ENCODE measurements at regions not wholly inside any gene's neighbourhood (a gene's known extent, or its start where the extent isn't known, plus 50 kb on each side); places are given as distances from the start of the nearest gene placed in this dataset.

DNA sequence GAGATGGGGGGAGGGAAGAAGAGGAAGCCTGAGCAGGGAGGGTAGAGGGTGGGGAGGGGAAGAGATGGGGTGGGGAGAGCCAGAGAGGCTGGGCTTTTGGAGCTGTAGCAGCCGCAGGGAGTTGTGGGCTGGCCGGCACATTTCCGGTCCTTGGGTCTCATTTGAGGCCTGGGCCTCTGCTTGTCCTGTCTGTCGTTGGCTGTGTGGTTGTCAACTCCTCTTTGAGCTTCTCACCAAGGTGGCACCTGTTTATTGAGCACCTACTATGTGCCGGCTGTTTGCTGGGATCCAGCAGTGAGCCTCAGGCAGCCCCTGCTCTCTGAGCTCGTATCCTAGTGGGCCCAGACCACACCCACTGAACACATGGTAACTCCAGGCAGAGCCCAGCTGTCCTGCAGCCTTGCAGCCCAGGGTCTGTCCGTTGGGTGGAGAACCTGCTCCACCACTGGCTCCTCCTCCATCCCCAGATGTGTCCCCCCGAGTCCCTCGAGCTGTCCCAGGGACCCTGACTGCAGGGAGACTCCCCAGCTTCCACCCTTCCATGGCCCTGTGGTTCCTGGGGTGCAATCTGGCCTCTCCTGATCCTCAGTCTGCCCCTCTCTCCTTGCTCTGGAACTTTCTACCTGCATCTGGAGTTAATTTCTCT is 164.9 kb downstream of the IRF8 start:
- DNase-seq = no peak

DNA sequence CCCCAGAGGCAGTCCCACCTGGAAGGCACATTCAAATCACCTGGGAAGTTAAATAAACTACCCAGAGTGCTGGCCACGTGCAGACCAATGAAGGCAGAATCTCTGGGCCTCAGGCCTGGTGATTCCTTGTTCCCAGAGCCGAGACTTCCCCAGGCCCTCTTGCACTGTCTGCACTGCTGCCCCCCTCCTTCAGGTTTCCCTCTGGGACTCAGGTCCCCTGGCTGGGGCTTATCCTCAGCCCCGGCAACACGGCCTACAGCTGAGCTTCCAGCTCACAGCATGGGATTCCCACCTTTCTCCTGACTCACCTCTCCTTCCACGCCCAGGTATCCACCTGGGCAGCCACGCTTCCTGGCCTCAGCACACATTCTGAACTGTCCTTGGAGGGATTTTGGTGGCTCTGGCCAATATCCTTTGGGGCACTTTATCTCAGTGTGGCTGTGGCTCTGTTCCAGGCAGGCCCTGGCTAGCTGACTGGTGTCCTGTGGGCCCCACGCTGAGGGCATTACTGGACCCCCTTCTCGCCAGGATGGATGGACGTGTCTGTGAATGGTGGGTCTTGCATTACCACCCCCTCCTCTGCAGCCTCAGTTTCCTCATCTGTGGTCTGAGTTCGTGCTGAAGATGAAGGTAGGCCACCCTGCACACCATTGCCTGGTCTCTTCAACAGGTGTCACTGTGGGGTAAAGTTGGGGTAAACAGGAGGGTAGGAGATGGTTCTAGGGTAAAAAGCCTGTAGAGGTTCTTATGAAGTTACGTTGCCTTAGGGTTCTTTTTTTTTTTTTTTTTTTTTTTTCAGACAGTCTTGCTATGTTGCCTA is 165.7 kb downstream of the IRF8 start:
- no peak for DNase-seq

DNA sequence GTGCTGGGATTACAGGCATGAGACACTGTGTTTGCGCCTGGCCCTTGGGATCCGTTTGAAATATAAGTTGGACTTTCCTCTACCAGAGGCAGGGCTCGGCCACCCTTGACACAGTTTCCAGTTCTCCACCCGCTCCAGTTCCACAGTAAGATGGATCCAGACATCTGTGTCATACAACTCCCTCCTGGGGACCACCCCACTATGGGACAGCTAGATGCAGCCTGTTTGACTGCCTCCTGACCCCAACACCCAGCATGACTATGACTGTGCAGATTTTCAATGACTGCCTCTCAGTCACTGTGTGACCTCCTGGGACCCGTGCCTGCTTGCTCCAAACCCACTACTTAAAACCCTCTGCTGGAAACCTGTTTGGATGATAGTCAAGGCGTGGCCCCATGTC is 166.7 kb downstream of the IRF8 start:
- DNase-seq = no peak

DNA sequence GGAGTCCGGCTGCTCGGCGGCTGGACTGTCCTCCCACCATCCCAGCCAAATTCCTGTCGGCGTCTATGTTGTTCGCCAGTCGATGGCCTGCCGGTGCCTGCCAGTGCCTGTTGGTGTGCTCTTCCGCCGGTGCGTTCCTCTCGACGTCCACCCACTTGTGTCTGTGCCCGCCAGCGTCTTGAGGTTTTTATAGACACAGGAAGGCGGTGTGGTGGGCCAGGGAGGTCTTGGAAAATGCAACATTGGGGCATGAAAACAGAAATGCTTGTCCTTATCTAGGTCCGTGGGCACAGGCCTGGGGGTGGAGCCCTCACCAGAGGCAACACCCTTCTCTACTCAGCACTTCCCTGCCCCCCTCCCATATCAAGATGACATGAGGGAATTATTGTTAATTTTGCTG is 167.8 kb downstream of the IRF8 start:
- DNase-seq = no peak

DNA sequence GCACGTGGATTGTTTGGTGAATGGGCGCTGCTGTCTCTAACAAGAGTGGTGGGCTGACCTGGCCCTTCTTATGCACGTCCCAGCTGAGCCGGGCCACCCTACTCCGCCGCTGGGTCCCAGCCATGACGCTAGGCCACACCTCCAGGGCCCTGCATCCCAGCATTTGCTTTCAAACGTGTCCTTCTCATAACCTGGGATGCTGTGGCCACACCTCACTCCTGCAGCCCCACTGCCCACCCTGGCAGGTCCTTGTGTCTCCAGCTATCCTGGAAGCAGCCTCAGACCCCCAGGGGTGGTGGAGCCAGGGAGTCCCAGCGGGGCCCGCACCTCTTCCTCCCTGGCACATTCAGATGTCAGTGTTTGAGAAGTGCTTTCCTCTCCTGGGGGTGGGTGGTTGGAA is 168.6 kb downstream of the IRF8 start:
- DNase-seq = no peak

DNA sequence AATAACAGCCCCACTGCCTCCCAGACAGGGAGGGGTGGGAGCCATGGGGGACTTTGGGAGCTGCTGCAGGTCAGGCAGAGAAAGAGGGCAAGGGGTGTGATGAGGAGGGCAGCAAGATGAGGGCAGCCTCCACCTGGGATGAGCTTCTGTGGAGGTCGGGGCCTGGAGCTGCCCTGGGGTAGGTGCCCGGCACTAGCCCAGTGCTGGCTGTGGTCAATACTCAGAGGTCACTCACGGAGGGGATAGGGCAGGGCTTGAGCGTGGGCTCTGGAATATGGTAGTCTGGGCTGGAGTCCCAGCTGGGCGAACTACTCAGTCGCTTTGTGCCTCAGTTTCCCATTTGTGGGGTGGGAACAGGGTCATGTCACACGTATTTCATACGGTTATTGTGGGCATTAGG is 169.0 kb downstream of the IRF8 start:
- DNase-seq = no peak

DNA sequence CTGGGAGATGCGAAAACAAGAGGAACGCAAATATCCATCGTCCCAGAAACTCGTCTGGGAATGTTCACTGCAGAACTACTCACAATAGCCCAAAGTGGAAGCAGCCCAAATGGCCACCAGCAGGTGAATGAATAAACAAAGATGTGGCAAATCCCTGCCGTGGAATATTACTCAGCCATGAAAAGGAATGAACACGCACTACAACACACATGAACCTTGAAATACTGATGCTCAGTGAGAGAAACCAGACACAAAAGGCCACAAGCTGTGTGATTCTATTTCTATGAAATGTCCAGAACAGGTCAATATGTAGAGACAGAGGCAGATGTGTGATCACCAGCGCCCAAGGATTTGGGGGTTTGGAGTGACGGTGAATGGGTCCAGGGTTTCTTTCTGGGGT is 169.8 kb downstream of the IRF8 start:
- no peak for DNase-seq

DNA sequence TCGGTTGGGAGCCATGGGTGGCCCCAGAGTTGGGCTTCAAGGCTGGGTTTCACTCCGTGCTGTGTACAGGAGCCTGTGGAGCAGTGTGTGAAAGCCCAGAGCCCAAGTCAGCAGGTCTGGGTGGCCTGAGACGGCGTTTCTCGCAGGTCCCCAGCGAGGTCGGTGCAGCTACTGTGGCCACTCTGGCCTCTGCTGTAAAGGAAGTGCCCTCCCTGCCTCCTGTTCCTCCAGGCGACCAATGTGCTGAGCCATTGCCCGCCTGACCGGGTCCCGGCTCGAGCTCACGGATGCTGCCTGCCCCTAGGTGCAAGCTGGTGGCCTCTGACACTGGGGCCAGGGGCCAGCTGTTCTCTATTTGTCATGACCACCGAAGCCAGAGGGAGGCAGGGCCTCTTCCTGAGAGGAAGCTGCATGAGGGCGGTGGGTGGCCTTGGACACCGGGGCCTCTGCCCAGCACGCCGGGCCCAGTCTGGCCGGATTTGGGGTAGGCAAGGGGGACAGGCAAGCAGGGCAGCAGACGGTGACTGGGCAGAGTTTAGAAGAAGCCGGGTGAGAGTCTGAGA is 170.9 kb downstream of the IRF8 start:
- no peak for DNase-seq

DNA sequence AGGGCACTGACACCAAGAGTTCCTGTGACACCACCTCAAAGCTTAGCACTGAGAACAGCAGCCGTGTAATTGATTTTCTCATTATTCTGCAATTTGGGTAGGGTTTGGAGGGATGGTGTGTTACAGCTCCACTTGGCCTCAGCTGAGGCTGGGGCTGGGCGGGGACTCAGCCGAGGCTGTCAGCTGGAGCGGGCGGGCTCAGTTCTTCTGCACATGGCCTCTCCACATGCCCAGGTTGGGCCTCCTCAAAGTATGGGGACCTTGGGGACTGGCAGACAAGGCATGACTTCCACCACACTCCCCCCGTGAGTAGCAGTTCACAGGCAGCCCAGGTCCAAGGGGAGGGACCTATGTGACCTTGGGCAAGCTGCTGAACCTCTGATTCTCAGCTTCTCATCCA is 171.5 kb downstream of the IRF8 start:
- DNase-seq = no peak

DNA sequence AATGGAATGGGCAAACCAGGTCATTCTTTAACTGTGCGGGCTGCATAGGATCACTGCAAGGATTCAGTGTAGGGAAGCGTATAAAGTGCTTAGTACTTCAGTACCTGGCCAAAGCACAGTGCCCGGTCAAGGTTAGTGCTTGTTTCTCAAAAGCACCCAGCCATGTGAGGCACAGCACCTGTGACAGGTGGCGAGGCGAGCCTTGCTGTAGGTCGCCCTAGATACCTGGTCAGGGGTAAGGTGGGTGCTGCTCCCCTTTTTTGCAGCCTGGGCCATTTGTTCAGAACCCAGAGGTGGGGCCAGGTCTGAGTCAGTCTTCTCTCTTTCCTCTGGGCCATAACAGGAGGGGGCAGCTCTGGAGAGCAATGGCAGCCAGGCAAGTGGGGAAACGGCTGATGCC is 172.0 kb downstream of the IRF8 start:
- DNase-seq = no peak

DNA sequence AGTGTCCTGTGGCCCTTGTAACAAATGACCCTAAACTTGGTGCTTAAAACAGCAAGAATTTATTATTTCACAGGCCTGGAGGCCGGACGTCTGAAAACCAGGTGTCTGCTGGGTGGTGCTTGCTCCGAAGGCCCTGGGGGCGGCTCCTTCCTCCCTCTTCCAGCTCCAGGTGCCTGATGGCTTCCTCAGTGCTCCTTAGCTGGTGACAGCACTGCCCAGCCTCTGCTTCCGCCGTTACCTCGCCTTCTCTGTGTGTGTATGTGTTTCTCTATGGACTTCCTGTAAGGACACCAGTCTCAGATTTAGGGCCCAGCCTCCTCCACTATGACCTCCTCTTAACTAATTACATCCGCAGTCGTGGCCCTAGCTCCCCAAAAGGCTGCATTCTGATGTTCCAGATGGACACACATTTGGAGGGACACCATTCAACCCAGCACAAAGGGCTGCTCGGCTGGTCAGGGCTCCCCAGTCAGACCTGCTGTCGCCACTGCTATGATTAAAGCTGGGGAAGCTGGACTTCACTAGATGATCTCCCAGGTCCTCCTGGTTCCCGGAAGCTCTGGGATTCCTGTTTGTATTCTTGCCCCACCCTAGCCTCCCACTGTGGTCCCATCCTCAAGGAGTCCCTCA is 172.8 kb downstream of the IRF8 start:
- DNase-seq = no peak

DNA sequence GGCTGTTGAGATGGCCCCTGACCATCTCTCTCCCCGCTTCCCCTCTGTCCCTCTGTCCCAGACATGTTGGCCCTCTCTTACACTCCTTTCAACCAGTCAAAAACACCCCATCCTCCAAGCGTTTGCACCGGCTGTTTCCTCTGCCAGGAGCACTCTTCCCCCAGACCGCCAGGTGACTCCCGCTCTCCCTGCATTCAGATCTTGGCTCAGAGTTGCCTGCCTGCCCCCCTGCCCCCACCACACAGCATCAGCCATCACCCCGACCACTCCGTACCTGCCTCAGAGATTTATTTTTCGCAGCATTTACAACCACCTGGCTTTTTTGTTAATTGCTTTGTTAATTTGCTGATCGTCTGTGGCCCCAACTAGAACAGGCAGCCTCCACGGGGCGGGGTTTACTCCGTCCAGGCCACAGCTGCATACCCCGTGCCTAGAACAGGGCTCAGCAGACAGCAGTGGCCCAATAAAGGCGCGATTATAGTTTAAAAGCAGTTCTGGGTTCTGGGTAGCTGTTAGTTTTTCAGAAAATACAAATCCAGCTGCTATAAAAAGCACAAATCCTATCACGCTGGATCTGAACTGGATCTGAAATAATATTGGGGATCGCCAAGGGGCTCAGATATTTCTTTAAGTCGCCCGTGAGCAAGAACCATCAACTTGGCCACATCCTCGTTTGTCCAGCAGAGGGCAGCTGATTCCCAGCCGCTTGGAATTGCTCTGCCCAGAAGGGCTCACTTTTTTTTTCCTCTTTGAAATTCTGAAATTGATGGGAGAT is 173.6 kb downstream of the IRF8 start:
- DNase-seq = peak; percentile 34

DNA sequence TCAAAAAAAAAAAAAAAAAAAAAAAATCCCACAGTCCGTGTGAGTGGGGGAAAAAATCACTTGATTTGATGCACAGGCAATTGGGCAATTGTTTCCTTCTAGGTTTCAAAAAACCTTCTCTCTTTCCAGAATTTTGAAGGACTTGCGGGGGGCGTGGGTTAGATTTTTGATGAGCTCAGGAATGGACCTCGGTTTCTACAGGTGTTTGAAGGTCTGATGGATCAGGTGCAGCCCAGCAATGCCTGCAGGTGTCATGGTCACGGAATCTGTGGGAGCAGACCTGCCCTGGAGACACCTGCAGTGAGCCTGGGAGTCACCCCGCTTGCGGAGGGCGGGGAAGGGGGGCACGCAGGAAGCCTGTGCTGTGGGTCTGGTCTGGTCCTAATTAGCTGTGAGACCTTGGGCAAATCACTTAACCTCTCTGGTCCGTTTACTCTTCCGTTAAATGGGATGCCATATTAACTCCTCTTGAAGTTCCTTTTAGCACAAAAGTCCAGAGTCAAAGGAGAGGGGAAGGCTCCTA is 174.2 kb downstream of the IRF8 start:
- DNase-seq = no peak

DNA sequence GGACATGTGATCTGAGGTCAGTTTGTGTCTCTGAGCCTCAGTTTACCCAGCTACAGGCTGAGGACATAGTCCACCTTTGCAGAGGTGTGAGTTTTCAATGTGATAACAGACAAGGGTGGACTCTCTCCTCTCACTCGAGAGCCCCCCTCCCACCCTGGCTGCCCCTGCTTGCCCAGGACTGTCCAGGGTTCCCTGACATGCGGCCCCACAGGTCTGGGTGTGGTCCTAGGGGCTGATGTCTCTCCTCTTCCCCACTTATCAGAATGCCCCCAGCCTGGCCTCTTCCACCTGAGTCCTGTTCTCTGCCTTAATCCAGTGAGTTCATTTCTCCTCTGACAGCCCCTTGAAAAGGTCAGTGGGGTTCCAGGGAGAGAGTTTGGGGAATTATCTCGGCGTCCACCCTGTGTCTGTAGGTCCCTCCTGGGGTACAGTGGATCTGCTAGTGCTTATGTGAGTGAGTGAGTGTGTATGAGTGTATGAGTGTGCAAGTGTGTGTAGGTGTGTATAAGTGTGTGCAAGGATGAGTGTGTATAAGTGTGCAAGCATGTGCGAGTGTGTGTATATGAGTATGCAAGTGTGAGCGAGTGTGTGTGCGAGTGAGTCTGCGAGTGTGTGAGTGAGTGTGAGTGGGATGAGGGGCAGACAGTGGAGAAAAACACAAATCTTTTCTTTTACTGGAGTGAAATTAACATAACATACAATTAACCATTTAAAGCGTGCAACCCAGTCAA is 175.0 kb downstream of the IRF8 start:
- no peak for DNase-seq

DNA sequence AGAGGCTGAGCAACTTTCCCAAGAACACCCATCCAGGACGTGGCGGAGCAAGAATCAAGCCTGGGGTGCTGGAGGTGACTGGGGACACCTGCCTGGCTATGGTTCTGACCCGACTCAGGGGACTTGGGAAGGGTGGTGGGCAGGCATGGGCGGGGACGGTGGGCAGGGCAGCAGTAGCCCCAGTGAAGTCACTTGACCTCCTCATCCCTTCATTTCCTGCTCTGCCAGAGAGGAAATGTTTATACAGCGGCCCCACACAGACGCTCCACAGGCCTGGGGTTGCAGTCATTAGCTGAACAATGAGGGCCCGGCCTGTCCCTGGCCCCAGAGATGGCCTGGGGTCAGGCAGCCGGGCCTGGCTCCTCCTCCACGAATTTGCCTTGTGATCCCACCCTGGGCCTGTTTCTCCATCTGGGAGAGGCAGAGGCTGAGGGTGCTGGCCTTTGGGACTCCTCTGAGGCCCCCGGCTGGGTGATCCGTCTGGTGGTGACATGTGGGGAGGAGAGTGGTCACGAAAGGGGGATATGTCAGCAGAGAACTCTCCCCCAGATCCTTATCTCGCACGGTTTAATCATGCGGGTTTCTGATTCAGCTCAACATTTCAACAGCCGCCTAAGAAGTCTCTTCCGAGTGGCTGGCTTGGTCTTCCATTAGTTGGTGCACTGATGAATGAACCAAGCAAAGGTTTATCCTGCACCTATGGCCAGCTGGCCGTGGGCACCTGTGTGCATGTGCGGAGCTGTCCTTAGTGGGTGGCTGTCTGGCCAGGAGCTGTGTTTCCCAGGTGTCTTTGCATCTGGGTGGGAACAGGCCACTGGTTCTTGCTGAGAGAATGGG is 175.9 kb downstream of the IRF8 start:
- DNase-seq = no peak

DNA sequence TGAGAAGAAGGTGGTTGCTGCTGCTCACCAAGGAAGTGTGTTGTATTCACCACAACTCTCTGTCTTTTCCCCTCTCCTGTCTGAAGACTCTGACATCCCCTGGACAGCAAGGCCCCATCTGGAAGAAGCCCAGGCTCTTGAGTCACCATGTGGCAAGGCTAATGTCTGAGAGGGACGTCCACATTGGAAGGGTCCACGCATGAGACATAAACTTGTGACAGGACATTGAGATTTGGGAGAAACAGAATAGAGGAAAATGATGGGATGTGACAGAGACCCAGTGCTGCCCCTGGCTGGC is 176.5 kb downstream of the IRF8 start:
- no peak for DNase-seq

DNA sequence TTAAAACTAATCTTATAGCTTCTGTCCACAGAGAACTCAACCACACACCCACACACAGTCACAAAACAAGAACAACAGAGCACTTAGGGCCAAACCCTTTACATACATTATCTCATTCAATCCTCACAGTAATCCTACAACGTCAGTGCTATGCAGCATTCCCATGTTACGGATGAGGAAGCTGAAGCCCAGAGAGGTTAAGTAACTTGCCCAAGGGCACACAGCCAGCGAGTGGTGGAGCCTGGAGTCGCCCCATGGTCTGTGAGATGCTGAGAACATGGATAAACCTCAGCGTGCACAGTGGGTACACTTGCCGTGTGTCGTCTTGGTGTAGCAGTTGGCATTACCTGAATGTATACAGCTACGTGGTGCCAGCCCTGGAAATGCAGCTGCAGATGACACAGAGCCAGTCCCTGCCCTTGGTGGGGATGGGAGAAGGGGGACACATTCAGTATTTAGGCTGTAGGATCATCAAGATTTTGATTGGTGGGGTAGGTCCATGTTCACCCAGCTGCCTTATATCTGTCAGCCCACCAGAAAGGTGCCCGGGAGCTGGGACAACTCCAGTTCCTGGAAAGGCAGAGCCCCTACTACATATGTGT is 177.0 kb downstream of the IRF8 start:
- no peak for DNase-seq

DNA sequence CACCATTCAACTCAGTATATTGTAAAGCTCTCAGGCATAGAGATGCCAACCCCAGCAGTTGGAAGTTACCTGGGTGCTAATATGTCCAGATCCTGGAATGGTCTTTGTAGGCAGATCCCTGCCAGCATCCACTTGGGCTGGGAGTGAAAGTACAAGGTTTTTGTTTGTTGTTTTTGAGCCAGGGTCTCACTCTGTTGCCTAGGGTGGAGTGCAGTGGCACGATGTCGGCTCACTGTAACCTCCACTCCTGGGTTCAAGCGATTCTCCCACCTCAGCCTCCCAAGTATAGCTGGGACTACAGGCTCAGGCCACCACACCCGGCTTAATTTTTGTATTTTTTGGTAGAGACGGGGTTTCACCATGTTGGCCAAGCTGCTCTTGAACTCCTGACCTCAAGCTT is 177.6 kb downstream of the IRF8 start:
- no peak for DNase-seq

DNA sequence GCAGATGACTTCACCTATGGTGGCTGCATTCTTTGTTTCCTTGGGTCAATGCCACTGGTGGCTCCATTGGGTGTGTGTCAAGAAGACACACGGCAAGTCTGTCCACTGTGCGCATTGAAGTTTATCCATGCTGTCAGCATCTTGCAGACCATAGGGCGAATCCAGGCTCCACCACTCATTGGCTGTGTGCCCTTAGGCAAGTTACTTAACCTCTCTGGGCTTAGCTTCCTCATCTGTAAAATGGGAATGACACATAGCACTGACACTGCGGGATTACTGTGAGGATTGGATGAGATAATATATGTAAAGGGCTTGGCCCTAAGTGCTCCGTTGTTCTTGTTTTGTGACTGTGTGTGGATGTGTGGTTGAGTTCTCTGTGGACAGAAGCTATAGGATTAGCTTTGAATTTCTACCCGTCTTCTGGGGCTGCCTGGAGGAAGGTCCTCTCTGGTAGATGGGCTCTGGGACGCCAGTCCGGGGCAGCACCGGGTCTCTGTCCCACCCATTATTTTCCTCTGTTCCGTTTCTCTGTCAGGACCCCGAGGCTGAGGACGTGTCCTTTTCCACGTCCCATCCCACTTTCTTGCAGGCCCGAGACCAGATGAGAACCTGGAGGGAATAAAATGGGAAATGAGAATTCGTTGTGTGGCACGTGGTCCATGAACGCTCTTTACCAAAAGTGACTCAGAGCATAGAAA is 178.4 kb downstream of the IRF8 start:
- DNase-seq = no peak

DNA sequence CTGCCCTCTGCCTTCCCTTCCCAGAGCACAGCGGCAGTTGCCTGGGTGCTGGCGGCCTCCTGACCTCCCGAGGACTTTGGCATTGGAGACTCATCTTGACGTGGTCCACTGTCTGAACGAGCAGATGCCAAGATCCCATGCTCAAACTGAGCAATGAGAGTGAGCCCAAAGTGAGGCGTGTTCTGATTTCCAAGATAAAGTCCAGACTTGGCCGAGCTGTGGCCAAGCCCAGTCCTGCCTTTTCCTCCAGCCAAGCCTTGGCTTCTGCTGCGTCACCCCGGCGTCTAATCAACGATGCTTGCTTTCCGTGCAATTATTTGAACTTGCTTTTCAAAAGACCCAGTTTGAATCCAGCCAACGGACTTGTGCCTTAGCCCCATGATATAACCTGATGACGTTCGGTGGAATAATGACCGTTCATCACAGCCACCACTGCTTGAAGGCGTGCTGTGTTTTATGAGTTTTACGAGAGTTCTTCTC is 179.2 kb downstream of the IRF8 start:
- no peak for DNase-seq

All from T1000 (cell line).